Fibroblast of mammary gland (primary cell): ENCODE measurements at regions not wholly inside any gene's neighbourhood (a gene's known extent, or its start where the extent isn't known, plus 50 kb on each side); places are given as distances from the start of the nearest gene placed in this dataset.
"Not testable (repeated sequence)": the region's sequence is repeated elsewhere in the genome, so short reads cannot be mapped to it uniquely, and the experiment has no call there.

ENCODE experiments used
- DNase-seq: peaks from one replicate; pipeline ENCODE4 v3.0.0-alpha.2; 2010; ENCODE audit warnings: low read depth
- H3K4me3 ChIP-seq: 2 replicates; pipeline ENCODE4 v1.5.1; 2011; ENCODE audit warnings: low read depth, mild to moderate bottlenecking, low read length, moderate library complexity; ENCODE audit not compliant: control insufficient read depth
- CTCF ChIP-seq: conservative IDR thresholded peaks from 2 replicates; pipeline ENCODE4 v1.5.1; 2011; ENCODE audit warnings: low read depth, low read length, inconsistent platforms; ENCODE audit not compliant: control insufficient read depth, insufficient read depth

- H3K4me3 ChIP-seq = no peak overlapping the region
- DNase-seq = no peak
- no peak for TF ChIP-seq CTCF
Observed at GRCh38 chr10:6813306-6813705, 233.2 kb upstream of the PRKCQ start.

DNA sequence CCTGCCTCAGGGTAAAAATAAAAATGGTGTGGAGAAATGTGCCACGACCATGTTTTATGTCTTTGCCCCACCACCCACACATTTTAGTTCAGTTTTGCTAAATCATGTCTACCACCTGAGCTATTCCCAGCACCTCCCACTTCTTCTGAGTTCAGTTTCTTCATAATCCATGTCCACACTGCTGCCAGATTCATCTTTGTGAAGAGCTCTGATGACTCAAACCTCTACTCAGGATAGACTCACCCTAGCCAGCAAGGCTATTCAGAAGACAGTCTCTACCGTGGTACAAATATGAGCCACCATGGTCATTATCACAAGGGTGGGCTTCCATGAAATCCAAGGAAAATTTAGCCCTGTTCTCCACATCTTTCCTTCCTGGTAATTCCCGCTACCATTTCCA, 231.1 kb upstream of the PRKCQ start:
- DNase-seq = peak; percentile 25
- no peak overlapping the region for H3K4me3 ChIP-seq
- no peak for TF ChIP-seq CTCF

DNA sequence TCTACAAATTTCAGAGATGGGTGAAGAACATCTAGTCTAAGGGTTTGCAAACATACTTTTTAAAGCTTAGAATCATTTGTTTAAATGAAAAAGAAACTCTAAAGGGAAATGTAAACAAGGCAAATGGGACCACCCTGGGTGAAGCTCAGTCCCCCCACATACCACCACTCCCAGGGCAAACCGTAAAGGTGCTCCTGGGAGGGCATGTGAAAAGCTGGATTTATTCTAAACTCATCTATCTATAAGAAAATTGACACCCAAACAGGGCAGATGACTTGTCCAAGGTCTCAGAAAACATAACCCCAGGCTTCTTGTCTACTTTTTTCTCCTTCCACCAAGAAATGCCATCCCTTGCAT, 223.3 kb upstream of the PRKCQ start:
- TF ChIP-seq CTCF = no peak
- DNase-seq = no peak
- no peak overlapping the region for H3K4me3 ChIP-seq

- TF ChIP-seq CTCF = no peak
- DNase-seq = no peak
- H3K4me3 ChIP-seq = no peak overlapping the region
Observed at GRCh38 chr10:6802759-6803426, 222.8 kb upstream of the PRKCQ start.

GRCh38 chr10:6796231-6796630, 216.2 kb upstream of the PRKCQ start:
- no peak for TF ChIP-seq CTCF
- DNase-seq = no peak
- no peak overlapping the region for H3K4me3 ChIP-seq

DNA sequence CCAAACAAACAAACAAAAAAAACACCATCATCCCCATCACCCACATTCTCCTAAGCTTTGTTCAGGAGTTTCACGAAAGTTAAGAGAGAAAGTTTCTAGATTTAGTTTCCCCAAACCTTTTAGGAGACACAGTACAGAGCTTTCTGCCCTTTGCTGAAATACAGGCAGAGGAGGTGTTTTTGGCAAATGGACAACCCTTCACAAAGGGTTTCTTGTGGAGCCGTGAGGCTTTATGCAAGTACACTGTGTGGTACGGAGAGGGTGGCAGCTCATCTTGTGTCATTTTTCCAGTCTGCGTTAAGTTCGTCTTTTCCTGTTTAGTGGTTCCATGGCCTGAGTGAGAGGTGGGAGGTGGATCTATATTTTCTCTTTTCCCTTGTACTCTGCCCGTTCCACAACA, 215.5 kb upstream of the PRKCQ start:
- no peak for DNase-seq
- TF ChIP-seq CTCF = no peak
- no peak overlapping the region for H3K4me3 ChIP-seq

DNA sequence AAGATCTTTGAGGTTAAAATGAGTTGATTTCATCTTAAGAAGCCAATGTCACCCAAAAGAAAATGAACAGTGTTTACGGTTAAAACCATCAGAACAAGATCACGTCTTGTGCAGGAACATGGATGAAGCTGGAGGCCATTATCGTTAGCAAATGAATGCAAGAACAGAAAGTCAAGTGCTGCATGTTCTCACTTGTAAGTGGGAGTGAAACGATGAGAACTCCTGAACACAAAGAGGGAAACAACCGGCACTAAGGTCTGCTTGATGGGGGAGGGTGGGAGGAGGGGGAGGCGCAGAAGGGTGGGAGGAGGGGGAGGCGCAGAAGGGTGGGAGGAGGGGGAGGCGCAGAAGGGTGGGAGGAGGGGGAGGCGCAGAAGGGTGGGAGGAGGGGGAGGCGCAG, 214.8 kb upstream of the PRKCQ start:
- DNase-seq, H3K4me3 ChIP-seq: not testable (repeated sequence)
